ENCODE measurements at regions not wholly inside any gene's neighbourhood (a gene's known extent, or its start where the extent isn't known, plus 50 kb on each side); places are given as distances from the start of the nearest gene placed in this dataset.

- in situ Hi-C loops (cut with MboI; ENCODE audit: low pct_unique_long_range_greater_than_20kb, low sequenced_read_pairs, unreplicated experiment), result no loop called here
- no peak for DNase-seq (ENCODE audit: low spot score)
- no peak for TF ChIP-seq CTCF (IDR thresholded peaks at IDR 0.05; ENCODE audit: extremely low read depth, insufficient read depth, missing control alignments)
These were observed 1072.6 kb downstream of the ROBO2 start for GRCh38 chr3:78112291-78113010.

- in situ Hi-C loops (cut with MboI; ENCODE audit: low pct_unique_long_range_greater_than_20kb, low sequenced_read_pairs, unreplicated experiment), result no loop called here
- TF ChIP-seq CTCF (IDR thresholded peaks at IDR 0.05; ENCODE audit: extremely low read depth, insufficient read depth, missing control alignments), result no peak
- DNase-seq (ENCODE audit: low spot score), result no peak
These were observed 1076.1 kb downstream of the ROBO2 start for GRCh38 chr3:78115983-78116382.

GRCh38 chr3:78116874-78117273 lies 1077.0 kb downstream of the ROBO2 start:
- in situ Hi-C loops (cut with MboI; ENCODE audit: low pct_unique_long_range_greater_than_20kb, low sequenced_read_pairs, unreplicated experiment), result no loop called here
- TF ChIP-seq CTCF (IDR thresholded peaks at IDR 0.05; ENCODE audit: extremely low read depth, insufficient read depth, missing control alignments), result no peak
- no peak for DNase-seq (ENCODE audit: low spot score)

- DNase-seq (ENCODE audit: low spot score), result no peak
- no peak for TF ChIP-seq CTCF (IDR thresholded peaks at IDR 0.05; ENCODE audit: extremely low read depth, insufficient read depth, missing control alignments)
These were observed 1083.2 kb downstream of the ROBO2 start for GRCh38 chr3:78123058-78123457.

GRCh38 chr3:78129707-78130106 lies 1089.8 kb downstream of the ROBO2 start:
- DNase-seq (ENCODE audit: low spot score), result no peak
- in situ Hi-C loops (cut with MboI; ENCODE audit: low pct_unique_long_range_greater_than_20kb, low sequenced_read_pairs, unreplicated experiment), result no loop called here
- TF ChIP-seq CTCF (IDR thresholded peaks at IDR 0.05; ENCODE audit: extremely low read depth, insufficient read depth, missing control alignments), result no peak

More at GRCh38 chr3:78123058-78123457, 1083.2 kb downstream of the ROBO2 start:
- in situ Hi-C loops (cut with MboI; ENCODE audit: low pct_unique_long_range_greater_than_20kb, low sequenced_read_pairs, unreplicated experiment), result no loop called here

- no peak for DNase-seq (ENCODE audit: low spot score)
- in situ Hi-C loops (cut with MboI; ENCODE audit: low pct_unique_long_range_greater_than_20kb, low sequenced_read_pairs, unreplicated experiment), result no loop called here
- TF ChIP-seq CTCF (IDR thresholded peaks at IDR 0.05; ENCODE audit: extremely low read depth, insufficient read depth, missing control alignments), result no peak
These were observed 1090.9 kb downstream of the ROBO2 start for GRCh38 chr3:78130741-78131290.
